GM12873 (cell line): ENCODE measurements at regions not wholly inside any gene's neighbourhood (a gene's known extent, or its start where the extent isn't known, plus 50 kb on each side); places are given as distances from the start of the nearest gene placed in this dataset.

ENCODE experiments used
- TF ChIP-seq, protein P1 (sequence below): IDR thresholded peaks from 2 replicates; pipeline ENCODE4 v1.5.1; 2012; ENCODE audit warnings: low read depth, mild to moderate bottlenecking, moderate library complexity, low read length, control low read depth; ENCODE audit not compliant: insufficient read depth; ENCODE audit errors: missing control alignments

DNA sequence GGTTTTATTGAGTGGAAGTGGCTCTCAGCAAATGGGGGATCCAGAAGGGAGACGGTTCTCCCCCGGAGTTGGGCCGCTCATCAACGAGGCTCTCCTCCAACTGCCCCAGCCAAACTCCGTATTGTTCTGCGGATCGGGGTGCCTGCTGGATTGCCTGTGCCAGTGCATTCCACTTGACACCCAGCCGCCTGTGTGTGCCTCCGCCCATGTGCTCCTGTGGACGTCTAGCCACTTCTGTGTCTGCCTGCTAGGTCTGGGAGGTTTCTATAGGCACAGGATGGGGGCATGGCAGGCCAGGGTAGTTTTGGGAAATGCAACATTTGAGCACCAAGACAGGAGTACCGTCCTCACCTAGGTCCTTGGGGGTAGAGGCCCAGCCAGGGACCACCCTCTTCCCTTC lies 225.7 kb upstream of the AMIGO2 start:
- TF ChIP-seq, protein P1, sequence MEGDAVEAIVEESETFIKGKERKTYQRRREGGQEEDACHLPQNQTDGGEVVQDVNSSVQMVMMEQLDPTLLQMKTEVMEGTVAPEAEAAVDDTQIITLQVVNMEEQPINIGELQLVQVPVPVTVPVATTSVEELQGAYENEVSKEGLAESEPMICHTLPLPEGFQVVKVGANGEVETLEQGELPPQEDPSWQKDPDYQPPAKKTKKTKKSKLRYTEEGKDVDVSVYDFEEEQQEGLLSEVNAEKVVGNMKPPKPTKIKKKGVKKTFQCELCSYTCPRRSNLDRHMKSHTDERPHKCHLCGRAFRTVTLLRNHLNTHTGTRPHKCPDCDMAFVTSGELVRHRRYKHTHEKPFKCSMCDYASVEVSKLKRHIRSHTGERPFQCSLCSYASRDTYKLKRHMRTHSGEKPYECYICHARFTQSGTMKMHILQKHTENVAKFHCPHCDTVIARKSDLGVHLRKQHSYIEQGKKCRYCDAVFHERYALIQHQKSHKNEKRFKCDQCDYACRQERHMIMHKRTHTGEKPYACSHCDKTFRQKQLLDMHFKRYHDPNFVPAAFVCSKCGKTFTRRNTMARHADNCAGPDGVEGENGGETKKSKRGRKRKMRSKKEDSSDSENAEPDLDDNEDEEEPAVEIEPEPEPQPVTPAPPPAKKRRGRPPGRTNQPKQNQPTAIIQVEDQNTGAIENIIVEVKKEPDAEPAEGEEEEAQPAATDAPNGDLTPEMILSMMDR = no peak

DNA sequence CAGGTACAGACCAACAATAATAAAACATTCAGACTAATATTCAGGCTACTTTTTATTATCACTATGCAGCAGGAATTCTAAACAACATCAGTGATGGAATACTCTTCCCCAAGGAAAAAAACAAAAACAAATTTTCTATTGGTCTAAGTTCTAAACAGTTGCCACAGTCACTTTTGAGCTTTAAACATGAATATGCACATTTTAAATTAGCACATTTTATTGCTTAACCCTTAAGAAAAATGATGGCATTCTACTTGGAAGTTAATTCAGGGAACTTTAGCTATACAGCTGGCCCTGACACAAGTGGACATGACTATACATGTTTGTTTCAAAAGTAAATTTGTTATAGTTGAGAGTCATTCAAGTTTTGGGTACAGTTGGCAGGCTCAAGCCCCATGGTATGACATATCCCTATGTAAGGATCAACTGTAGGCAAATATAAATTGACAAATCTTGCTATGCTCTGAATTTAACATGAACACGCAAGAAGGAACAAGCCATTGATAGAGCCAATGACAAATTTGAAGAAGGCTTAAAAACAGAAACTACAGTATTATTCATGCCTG lies 224.3 kb upstream of the AMIGO2 start:
- TF ChIP-seq, protein P1 = no peak

DNA sequence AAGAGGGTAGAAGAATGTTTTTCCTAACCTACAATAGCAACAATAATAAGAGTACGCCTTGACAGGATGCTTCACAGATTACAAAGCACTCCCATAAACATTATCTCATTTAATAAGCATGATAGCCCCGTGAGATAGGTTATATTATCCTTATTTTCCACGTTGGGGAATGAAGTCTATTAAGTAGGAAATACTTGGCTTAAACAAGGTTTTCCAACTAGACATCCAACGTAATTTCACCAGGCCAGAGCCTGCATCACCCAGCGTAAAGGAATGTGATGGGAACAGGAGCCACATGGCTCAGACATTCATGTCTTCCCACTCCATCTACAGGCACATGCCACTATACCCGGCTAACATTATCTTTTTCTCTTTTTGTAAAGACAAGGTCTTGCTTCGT lies 223.4 kb upstream of the AMIGO2 start:
- TF ChIP-seq, protein P1 = no peak

DNA sequence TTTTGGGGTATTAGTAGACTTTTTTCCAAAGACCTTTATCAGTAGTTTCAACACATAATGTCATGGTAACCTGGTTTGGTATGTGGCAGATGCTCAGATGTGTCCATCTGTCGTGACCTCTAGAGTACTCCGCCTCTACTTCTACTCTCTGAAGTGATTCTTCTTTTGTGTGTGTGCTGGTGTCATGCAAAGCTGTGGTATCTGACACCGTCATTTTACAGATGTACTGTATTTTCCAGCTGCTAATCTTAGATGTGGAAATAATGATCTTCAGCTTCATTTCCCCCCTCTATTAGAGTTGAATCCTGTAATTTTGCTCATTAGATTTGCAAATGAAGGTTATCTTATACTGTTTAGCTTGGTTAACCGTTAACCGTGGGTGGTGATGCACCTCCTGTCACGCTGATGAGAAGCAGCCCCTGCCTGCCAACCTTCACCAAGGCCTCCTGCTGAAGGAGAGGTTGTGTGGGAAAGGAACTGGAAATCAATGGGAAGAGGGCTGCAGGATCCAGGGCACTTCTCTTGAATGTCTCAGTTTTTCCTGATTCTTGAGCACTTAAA lies 222.4 kb upstream of the AMIGO2 start:
- TF ChIP-seq, protein P1 = no peak

DNA sequence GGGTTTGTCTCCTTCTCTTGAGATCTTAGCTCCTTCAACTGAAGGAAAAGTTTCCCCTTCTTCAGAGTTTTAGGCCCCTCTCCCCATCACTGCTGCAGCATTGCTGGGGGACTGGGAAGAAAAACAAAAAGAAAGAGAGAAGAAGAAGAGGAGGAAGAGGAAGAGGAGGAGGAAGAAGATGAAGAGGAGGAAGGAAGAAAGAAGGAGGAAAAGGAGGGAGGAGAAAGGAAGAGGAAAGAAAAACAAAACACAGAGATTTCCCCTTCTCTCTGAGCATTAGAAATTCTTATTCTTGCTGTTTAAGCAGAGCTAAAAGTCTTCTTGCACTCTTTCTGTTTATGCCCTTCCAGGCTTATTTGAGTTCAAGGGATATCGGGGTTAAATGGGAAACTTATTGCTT lies 219.8 kb upstream of the AMIGO2 start:
- TF ChIP-seq, protein P1 = no peak

DNA sequence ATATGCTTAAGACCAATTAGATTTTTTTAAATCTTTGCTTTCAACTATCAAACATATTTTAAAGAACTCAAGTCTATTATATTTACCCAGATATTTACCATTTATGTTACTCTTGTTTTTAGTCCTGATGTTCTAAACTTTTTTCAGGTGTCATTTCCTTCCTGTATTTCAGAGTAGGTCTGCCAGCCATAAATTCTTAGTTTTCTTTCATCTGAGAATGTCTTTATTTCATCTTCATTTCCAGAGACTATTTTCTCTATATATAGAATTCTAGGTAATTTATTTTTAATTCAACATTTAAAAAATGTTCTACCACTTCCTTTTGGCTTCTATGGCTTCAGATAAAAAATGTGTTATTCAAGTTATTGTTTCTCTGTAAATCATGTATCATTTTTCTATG lies 218.2 kb upstream of the AMIGO2 start:
- TF ChIP-seq, protein P1 = no peak

DNA sequence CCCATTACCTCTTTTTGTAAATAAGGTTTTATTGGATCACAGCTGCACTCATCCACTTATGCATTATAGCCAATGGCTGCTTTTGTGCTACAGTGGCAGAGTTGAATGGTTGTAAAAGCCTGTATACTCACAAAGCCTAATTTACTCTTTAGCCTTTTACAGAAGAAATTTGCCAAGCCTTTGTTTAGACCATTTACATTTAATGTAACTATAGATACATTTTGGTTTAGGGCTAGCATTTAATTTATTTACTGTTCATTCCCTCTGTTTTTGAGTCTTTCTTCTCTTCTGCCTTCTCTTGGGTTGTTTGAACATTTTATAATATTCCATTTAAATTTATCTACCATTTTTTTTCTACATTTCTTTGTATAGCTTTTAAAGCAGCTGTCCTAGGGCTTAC lies 217.1 kb upstream of the AMIGO2 start:
- TF ChIP-seq, protein P1 = no peak
